HEK293 (cell line): ENCODE measurements at regions not wholly inside any gene's neighbourhood (a gene's known extent, or its start where the extent isn't known, plus 50 kb on each side); places are given as distances from the start of the nearest gene placed in this dataset.

Experiments used
- CTCF ChIA-PET: fragments of 350-600 bp; formaldehyde crosslinking; extraction: SDS; loops from one replicate; lab custom pipeline; 2021; ENCODE audit warnings: antibody characterized with exemption; lab: Yijun Ruan, JAX
- POLR2A ChIA-PET: fragments of 300-600 bp; formaldehyde crosslinking; extraction: SDS; loops from one replicate; lab custom pipeline; 2020; ENCODE audit warnings: antibody characterized with exemption, inconsistent platforms; lab: Yijun Ruan, JAX
- H3K27ac ChIP-seq: fragments of 200-500 bp; sonication (Bioruptor generic); 2 replicates; pipeline ENCODE4 v1.5.1; 2014; ENCODE audit warnings: low read depth, low read length, control low read depth, inconsistent platforms; ENCODE audit errors: extremely low read depth
- H3K36me3 ChIP-seq, 2 experiments: fragments of 200-500 bp in 1 of 2; sonication (Bioruptor generic) in 1 of 2; 1 replicate in 1 of 2; 2 replicates in 1 of 2; pipeline ENCODE4 v1.5.1; 2014 to 2017; ENCODE audit warnings: inconsistent platforms in 2 of 2, low read length in 2 of 2; ENCODE audit not compliant: control insufficient read depth in 2 of 2, insufficient read depth in 1 of 2
- H3K4me1 ChIP-seq: fragments of 200-500 bp; sonication (Bioruptor generic); 2 replicates; pipeline ENCODE4 v1.5.1; 2014; ENCODE audit warnings: mild to moderate bottlenecking, low read length, inconsistent platforms; ENCODE audit not compliant: control insufficient read depth, insufficient read depth
- H3K4me3 ChIP-seq: 2 replicates; pipeline ENCODE4 v1.5.1; 2011; ENCODE audit warnings: low read depth, mild to moderate bottlenecking, control low read depth, low read length, moderate library complexity
- H3K9me3 ChIP-seq: fragments of 200-500 bp; sonication (Bioruptor generic); 2 replicates; pipeline ENCODE4 v1.5.1; 2014; ENCODE audit warnings: low read depth, low read length, inconsistent platforms; ENCODE audit not compliant: control insufficient read depth, insufficient read depth
- ATF2 ChIP-seq: fragments of 450-650 bp; formaldehyde crosslinking; IDR thresholded peaks from 2 replicates; pipeline ENCODE4 v1.5.1; 2016; ENCODE audit warnings: missing biosample characterization, missing genetic modification characterization, low read depth
- EGR2 ChIP-seq: fragments of 450-650 bp; formaldehyde crosslinking; IDR thresholded peaks from 2 replicates; pipeline ENCODE4 v1.5.1; 2016; ENCODE audit warnings: low read depth, missing biosample characterization, missing genetic modification characterization
- GLI2 ChIP-seq: fragments of 450-650 bp; formaldehyde crosslinking; IDR thresholded peaks from 2 replicates; pipeline ENCODE4; 2017; ENCODE audit warnings: missing biosample characterization, missing genetic modification characterization, low read depth, borderline replicate concordance
- INSM2 ChIP-seq: fragments of 450-650 bp; formaldehyde crosslinking; IDR thresholded peaks from 2 replicates; pipeline ENCODE4 v1.5.1; 2016; ENCODE audit warnings: missing biosample characterization, missing genetic modification characterization
- ZBTB11 ChIP-seq: fragments of 450-650 bp; formaldehyde crosslinking; conservative IDR thresholded peaks from 2 replicates; pipeline ENCODE4 v1.5.1; 2016; ENCODE audit warnings: low read depth, missing biosample characterization, missing genetic modification characterization
- ZBTB8A ChIP-seq: fragments of 450-650 bp; formaldehyde crosslinking; IDR thresholded peaks from 2 replicates; pipeline ENCODE4 v1.5.1; 2016; ENCODE audit warnings: missing biosample characterization, missing genetic modification characterization
- ZNF132 ChIP-seq: fragments of 450-650 bp; formaldehyde crosslinking; IDR thresholded peaks from 2 replicates; pipeline ENCODE4 v1.5.1; 2017; ENCODE audit warnings: missing biosample characterization, missing genetic modification characterization, borderline replicate concordance
- ZNF133 ChIP-seq: fragments of 450-650 bp; formaldehyde crosslinking; IDR thresholded peaks from 2 replicates; pipeline ENCODE4 v1.5.1; 2016; ENCODE audit warnings: missing biosample characterization, missing genetic modification characterization
- ZNF138 ChIP-seq: fragments of 450-650 bp; formaldehyde crosslinking; IDR thresholded peaks from 2 replicates; pipeline ENCODE4 v1.5.1; 2016; ENCODE audit warnings: missing biosample characterization, missing genetic modification characterization, borderline replicate concordance
- ZNF140 ChIP-seq: fragments of 450-650 bp; formaldehyde crosslinking; IDR thresholded peaks from 2 replicates; pipeline ENCODE4 v1.5.1; 2016; ENCODE audit warnings: missing biosample characterization, missing genetic modification characterization
- ZNF146 ChIP-seq: fragments of 450-650 bp; formaldehyde crosslinking; IDR thresholded peaks from 2 replicates; pipeline ENCODE4 v1.5.1; 2016; ENCODE audit warnings: missing biosample characterization, missing genetic modification characterization
- ZNF2 ChIP-seq: fragments of 450-650 bp; formaldehyde crosslinking; IDR thresholded peaks from 2 replicates; pipeline ENCODE4 v1.5.1; 2016; ENCODE audit warnings: missing biosample characterization, missing genetic modification characterization
- ZNF48 ChIP-seq: fragments of 450-650 bp; formaldehyde crosslinking; IDR thresholded peaks from 2 replicates; pipeline ENCODE4 v1.5.1; 2016; ENCODE audit warnings: missing biosample characterization, missing genetic modification characterization
- ZNF510 ChIP-seq: fragments of 450-650 bp; formaldehyde crosslinking; IDR thresholded peaks from 2 replicates; pipeline ENCODE4 v1.5.1; 2018; ENCODE audit warnings: mild to moderate bottlenecking, missing genetic modification characterization, missing biosample characterization; ENCODE audit not compliant: insufficient replicate concordance
- ZNF514 ChIP-seq: fragments of 450-650 bp; formaldehyde crosslinking; IDR thresholded peaks from 2 replicates; pipeline ENCODE4 v1.5.1; 2016; ENCODE audit warnings: missing biosample characterization, missing genetic modification characterization
- ZNF580 ChIP-seq: fragments of 450-650 bp; formaldehyde crosslinking; IDR thresholded peaks from 2 replicates; pipeline ENCODE4 v1.5.1; 2016; ENCODE audit warnings: missing biosample characterization, missing genetic modification characterization
- ZNF585B ChIP-seq: fragments of 450-650 bp; formaldehyde crosslinking; IDR thresholded peaks from 2 replicates; pipeline ENCODE4 v1.5.1; 2016; ENCODE audit warnings: missing biosample characterization, missing genetic modification characterization
- ZNF777 ChIP-seq: fragments of 450-650 bp; formaldehyde crosslinking; IDR thresholded peaks from 2 replicates; pipeline ENCODE4 v1.5.1; 2017; ENCODE audit warnings: missing biosample characterization, missing genetic modification characterization, borderline replicate concordance
- ZNF791 ChIP-seq: fragments of 450-650 bp; formaldehyde crosslinking; IDR thresholded peaks from 2 replicates; pipeline ENCODE4 v1.5.1; 2016; ENCODE audit warnings: missing biosample characterization, missing genetic modification characterization
- ZNF837 ChIP-seq: fragments of 450-650 bp; formaldehyde crosslinking; IDR thresholded peaks from 2 replicates; pipeline ENCODE4 v1.5.1; 2016; ENCODE audit warnings: missing biosample characterization, missing genetic modification characterization
- TF ChIP-seq, protein P1 (sequence below): fragments of 450-650 bp; formaldehyde crosslinking; IDR thresholded peaks from 2 replicates; pipeline ENCODE4 v1.5.1; 2016; ENCODE audit warnings: missing biosample characterization, missing genetic modification characterization

DNA sequence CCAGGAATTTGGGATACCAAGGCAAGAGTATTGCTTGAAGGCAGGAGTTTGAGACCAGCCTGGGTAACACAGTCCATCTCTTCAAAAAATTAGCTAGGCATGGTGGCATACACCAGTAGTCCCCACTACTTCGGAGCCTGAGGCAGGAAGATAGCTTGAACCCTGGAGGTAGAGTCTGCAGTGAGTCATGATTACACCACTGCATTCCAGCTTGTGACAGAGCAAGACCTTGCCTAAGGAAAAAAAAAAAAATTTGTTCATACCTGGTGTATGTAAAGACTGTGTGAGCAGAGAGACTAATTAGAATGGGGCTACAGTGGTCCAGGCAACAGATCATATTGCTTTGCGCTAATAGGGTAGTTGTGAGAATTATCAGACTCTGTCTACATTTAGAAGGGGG lies 778.3 kb upstream of the PCDH20 start (continued):
- TF ChIP-seq EGR2 (tag by site-specific recombination): no peak
- TF ChIP-seq ZNF514: no peak
- TF ChIP-seq, all 188 proteins: peak for 0

GRCh38 chr13:62185631-62186255 lies 770.1 kb upstream of the PCDH20 start:
- Histone ChIP-seq H3K36me3 (no peaks in the 10 kb centered on the region), H3K27ac (no peak overlapping the region)
- no peak for TF ChIP-seq ZNF132 (tag by site-specific recombination)
- no peak for TF ChIP-seq ZNF2 (tag by site-specific recombination)
- no peak for TF ChIP-seq ZNF146 (tag by site-specific recombination)
- TF ChIP-seq, all 188 proteins: peak for 0
- Histone ChIP-seq H3K4me1 (no peaks in the 10 kb centered on the region), H3K4me3 (no peak overlapping the region), H3K9me3 (no peaks in the 10 kb centered on the region)
- CTCF ChIA-PET: no interaction called here
- POLR2A ChIA-PET: no interaction called here

DNA sequence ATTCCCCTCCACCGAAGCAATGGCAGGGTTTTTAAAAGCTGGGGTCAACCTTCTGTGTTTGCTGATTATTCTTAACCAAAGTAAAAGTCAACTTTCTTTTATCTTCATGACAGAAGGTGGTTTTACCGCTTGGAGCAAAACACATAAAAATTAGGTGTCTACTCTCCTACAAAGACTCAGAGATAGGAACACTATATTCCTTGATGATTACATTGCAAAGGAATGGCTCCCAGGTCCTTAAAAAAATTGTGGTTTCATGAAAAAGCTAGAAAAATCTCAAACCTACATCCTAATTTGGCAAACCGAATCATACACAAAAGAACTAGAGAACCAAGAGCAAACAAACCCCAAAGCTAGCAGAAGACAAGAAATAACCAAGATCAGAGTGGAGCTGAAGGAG lies 760.4 kb upstream of the PCDH20 start:
- CTCF ChIA-PET: interaction anchor here (0.6 kb wide), 1 partner anchor 28 kb away, joined by 4 read pairs; no protein-coding TSS in a partner anchor
- no peaks in the 10 kb centered on the region for H3K4me1 ChIP-seq

More for the DNA sequence above, 760.4 kb upstream of the PCDH20 start:
- no peak for TF ChIP-seq ZNF510
- TF ChIP-seq, protein P1, sequence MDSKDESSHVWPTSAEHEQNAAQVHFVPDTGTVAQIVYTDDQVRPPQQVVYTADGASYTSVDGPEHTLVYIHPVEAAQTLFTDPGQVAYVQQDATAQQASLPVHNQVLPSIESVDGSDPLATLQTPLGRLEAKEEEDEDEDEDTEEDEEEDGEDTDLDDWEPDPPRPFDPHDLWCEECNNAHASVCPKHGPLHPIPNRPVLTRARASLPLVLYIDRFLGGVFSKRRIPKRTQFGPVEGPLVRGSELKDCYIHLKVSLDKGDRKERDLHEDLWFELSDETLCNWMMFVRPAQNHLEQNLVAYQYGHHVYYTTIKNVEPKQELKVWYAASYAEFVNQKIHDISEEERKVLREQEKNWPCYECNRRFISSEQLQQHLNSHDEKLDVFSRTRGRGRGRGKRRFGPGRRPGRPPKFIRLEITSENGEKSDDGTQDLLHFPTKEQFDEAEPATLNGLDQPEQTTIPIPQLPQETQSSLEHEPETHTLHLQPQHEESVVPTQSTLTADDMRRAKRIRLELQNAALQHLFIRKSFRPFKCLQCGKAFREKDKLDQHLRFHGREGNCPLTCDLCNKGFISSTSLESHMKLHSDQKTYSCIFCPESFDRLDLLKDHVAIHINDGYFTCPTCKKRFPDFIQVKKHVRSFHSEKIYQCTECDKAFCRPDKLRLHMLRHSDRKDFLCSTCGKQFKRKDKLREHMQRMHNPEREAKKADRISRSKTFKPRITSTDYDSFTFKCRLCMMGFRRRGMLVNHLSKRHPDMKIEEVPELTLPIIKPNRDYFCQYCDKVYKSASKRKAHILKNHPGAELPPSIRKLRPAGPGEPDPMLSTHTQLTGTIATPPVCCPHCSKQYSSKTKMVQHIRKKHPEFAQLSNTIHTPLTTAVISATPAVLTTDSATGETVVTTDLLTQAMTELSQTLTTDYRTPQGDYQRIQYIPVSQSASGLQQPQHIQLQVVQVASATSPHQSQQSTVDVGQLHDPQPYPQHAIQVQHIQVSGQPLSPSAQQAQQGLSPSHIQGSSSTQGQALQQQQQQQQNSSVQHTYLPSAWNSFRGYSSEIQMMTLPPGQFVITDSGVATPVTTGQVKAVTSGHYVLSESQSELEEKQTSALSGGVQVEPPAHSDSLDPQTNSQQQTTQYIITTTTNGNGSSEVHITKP (tag by site-specific recombination): no peak
- no peak for TF ChIP-seq GLI2
- TF ChIP-seq ZNF140: no peak
- TF ChIP-seq ZNF133 (tag by site-specific recombination): no peak
- no peak for TF ChIP-seq ZNF138 (tag by site-specific recombination)
- TF ChIP-seq ZNF777: no peak
- TF ChIP-seq ZNF837 (tag by site-specific recombination): no peak
- TF ChIP-seq ZNF580 (tag by site-specific recombination): no peak
- TF ChIP-seq ZBTB8A (tag by site-specific recombination): no peak
- no peak for TF ChIP-seq ZNF791 (tag by site-specific recombination)
- no peak for TF ChIP-seq INSM2 (tag by site-specific recombination)
- no peak for TF ChIP-seq ZNF585B (tag by site-specific recombination)
- TF ChIP-seq ZBTB11 (tag by site-specific recombination): no peak
- no peak for TF ChIP-seq ZNF48 (tag by site-specific recombination)
- TF ChIP-seq ATF2 (tag by site-specific recombination): no peak
- Histone ChIP-seq H3K27ac (no peak overlapping the region), H3K4me3 (no peak overlapping the region), H3K36me3 (no peaks in the 10 kb centered on the region), H3K9me3 (no peaks in the 10 kb centered on the region)
- POLR2A ChIA-PET: no interaction called here
